Caco-2 (cell line): ENCODE measurements at regions not wholly inside any gene's neighbourhood (a gene's known extent, or its start where the extent isn't known, plus 50 kb on each side); places are given as distances from the start of the nearest gene placed in this dataset.

Source experiments
- BruUV-seq: library from RNA; stranded (reverse); fragments of 400-500 nt; replicated peaks from 2 replicates; lab custom pipeline; 2021; lab: Mats Ljungman, UMichigan
- CTCF ChIA-PET: fragments of 300-600 bp; sonication (Branson Sonifier 250); formaldehyde crosslinking; loops from one replicate; lab custom pipeline; 2022; ENCODE audit warnings: antibody characterized with exemption; lab: Charles Lee
- POLR2A ChIA-PET: fragments of 300-600 bp; sonication (Branson Sonifier 250); formaldehyde crosslinking; loops from one replicate; lab custom pipeline; 2022; ENCODE audit warnings: antibody characterized with exemption; lab: Charles Lee
- DNase-seq, 2 experiments: peaks; one replicate each; pipeline versions ENCODE4 v3.0.0 to v3.0.0-alpha.2; 2020 to 2022
- H3K27me3 ChIP-seq: replicated peaks from 2 replicates; pipeline ENCODE4 v1.6.0; 2011; ENCODE audit warnings: low read length; ENCODE audit not compliant: control insufficient read depth, insufficient read depth
- H3K36me3 ChIP-seq: 2 replicates; pipeline ENCODE4 v1.5.1; 2011; ENCODE audit warnings: low read length; ENCODE audit not compliant: control insufficient read depth, insufficient read depth
- H3K4me1 ChIP-seq: fragments of 250-450 bp; sonication (Bioruptor Pico); 2 replicates; pipeline ENCODE4 v1.5.1; 2020; ENCODE audit warnings: mild to moderate bottlenecking
- H3K4me3 ChIP-seq: 2 replicates; pipeline ENCODE4 v1.5.1; 2011; ENCODE audit warnings: low read depth, mild to moderate bottlenecking, control low read depth, low read length
- H3K9me3 ChIP-seq: fragments of 250-450 bp; sonication (Bioruptor Pico); 2 replicates; pipeline ENCODE4 v1.5.1; 2020; ENCODE audit warnings: mild to moderate bottlenecking, moderate library complexity
- H3K27ac Mint-ChIP-seq: one replicate; pipeline ENCODE4 v1.8.0; 2022; ENCODE audit warnings: mixed read lengths; ENCODE audit not compliant: unreplicated experiment
- H3K27me3 Mint-ChIP-seq: one replicate; pipeline ENCODE4 v1.8.0; 2022; ENCODE audit warnings: mixed read lengths; ENCODE audit not compliant: insufficient read depth, unreplicated experiment
- H3K36me3 Mint-ChIP-seq: one replicate; pipeline ENCODE4 v1.8.0; 2022; ENCODE audit warnings: mild to moderate bottlenecking, mixed read lengths; ENCODE audit not compliant: insufficient read depth, unreplicated experiment
- H3K4me1 Mint-ChIP-seq: one replicate; pipeline ENCODE4 v1.8.0; 2022; ENCODE audit warnings: low read depth, mixed read lengths; ENCODE audit not compliant: unreplicated experiment
- H3K4me3 Mint-ChIP-seq: one replicate; pipeline ENCODE4 v1.8.0; 2022; ENCODE audit warnings: mild to moderate bottlenecking, moderate library complexity, mixed read lengths; ENCODE audit not compliant: unreplicated experiment
- H3K9me3 Mint-ChIP-seq: one replicate; pipeline ENCODE4 v1.8.0; 2022; ENCODE audit warnings: mixed read lengths; ENCODE audit not compliant: unreplicated experiment
- intact Hi-C: fragments of 100-400 bp; cut with micrococcal nuclease; formaldehyde crosslinking; loops from one replicate; pipeline ENCODE4 v1.10.0; 2022; ENCODE audit not compliant: unreplicated experiment
- TF ChIP-seq, protein P1 (sequence below), 2 experiments: fragments of 200-600 bp in 1 of 2; IDR thresholded peaks; 1 replicate in 1 of 2; 2 replicates in 1 of 2; pipeline versions ENCODE4 v1.5.1 to v1.8.0; 2011 to 2022; ENCODE audit warnings: antibody characterized with exemption in 1 of 2, control low read depth in 1 of 2, inconsistent platforms in 1 of 2, low read depth in 1 of 2, low read length in 1 of 2, mild to moderate bottlenecking in 1 of 2, moderate library complexity in 1 of 2; ENCODE audit not compliant: insufficient read depth in 1 of 2, severe bottlenecking in 1 of 2, unreplicated experiment in 1 of 2

GRCh38 chr14:51335531-51335930, 95.5 kb downstream of the TMX1 start:
- Histone ChIP-seq H3K36me3 (no peaks in the 10 kb centered on the region; the same call in 1 of the 2 replicates), H3K27me3 (no peaks in the 10 kb centered on the region), H3K4me1 (peaks cover 9% of the 10 kb centered on the region), H3K4me3 (no peak overlapping the region), H3K9me3 (no peaks in the 10 kb centered on the region)
- TF ChIP-seq, protein P1, sequence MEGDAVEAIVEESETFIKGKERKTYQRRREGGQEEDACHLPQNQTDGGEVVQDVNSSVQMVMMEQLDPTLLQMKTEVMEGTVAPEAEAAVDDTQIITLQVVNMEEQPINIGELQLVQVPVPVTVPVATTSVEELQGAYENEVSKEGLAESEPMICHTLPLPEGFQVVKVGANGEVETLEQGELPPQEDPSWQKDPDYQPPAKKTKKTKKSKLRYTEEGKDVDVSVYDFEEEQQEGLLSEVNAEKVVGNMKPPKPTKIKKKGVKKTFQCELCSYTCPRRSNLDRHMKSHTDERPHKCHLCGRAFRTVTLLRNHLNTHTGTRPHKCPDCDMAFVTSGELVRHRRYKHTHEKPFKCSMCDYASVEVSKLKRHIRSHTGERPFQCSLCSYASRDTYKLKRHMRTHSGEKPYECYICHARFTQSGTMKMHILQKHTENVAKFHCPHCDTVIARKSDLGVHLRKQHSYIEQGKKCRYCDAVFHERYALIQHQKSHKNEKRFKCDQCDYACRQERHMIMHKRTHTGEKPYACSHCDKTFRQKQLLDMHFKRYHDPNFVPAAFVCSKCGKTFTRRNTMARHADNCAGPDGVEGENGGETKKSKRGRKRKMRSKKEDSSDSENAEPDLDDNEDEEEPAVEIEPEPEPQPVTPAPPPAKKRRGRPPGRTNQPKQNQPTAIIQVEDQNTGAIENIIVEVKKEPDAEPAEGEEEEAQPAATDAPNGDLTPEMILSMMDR (IDR thresholded peaks at IDR 0.05; ENCODE audit: insufficient read depth in 1 of 2, low read depth in 1 of 2, low read length in 1 of 2, severe bottlenecking in 1 of 2, unreplicated experiment in 1 of 2) = no peak
- ChIA-PET POLR2A (no interaction called here), CTCF (no interaction called here)
- no TSS peak for BruUV-seq
- peaks cover 7% of the 10 kb centered on the region for H3K9me3 Mint-ChIP-seq
- H3K36me3 Mint-ChIP-seq = no peaks in the 10 kb centered on the region
- no peak overlapping the region for H3K4me3 Mint-ChIP-seq
- H3K27ac Mint-ChIP-seq = no peak overlapping the region
- DNase-seq = no peak
- no peaks in the 10 kb centered on the region for H3K27me3 Mint-ChIP-seq
- intact Hi-C loops = no loop called here
- H3K4me1 Mint-ChIP-seq = peaks cover 6% of the 10 kb centered on the region

- POLR2A ChIA-PET = no interaction called here
- CTCF ChIA-PET = no interaction called here
- Histone ChIP-seq H3K36me3 (no peaks in the 10 kb centered on the region; the same call in 1 of the 2 replicates), H3K4me3 (no peak overlapping the region), H3K27me3 (no peaks in the 10 kb centered on the region), H3K4me1 (peaks cover 7% of the 10 kb centered on the region), H3K9me3 (no peaks in the 10 kb centered on the region)
- Mint-ChIP-seq H3K4me3 (no peak overlapping the region), H3K4me1 (peaks cover 6% of the 10 kb centered on the region), H3K36me3 (no peaks in the 10 kb centered on the region), H3K9me3 (peaks cover 7% of the 10 kb centered on the region), H3K27ac (no peak overlapping the region), H3K27me3 (no peaks in the 10 kb centered on the region)
- no peak for DNase-seq
- intact Hi-C loops = no loop called here
- TF ChIP-seq, protein P1 (IDR thresholded peaks at IDR 0.05; ENCODE audit: insufficient read depth in 1 of 2, low read depth in 1 of 2, low read length in 1 of 2, severe bottlenecking in 1 of 2, unreplicated experiment in 1 of 2) = no peak
- BruUV-seq = no TSS peak
These were observed 96.1 kb downstream of the TMX1 start for GRCh38 chr14:51335961-51336723.

- peaks cover under 1% of the 10 kb centered on the region; the same call in 1 of the 2 replicates for H3K4me1 ChIP-seq
- no peak overlapping the region for H3K4me3 Mint-ChIP-seq
- POLR2A ChIA-PET = no interaction called here
- H3K27me3 ChIP-seq = no peaks in the 10 kb centered on the region
- H3K4me1 Mint-ChIP-seq = peaks cover 4% of the 10 kb centered on the region
- H3K4me3 ChIP-seq = no peak overlapping the region
- no TSS peak for BruUV-seq
- no peaks in the 10 kb centered on the region for H3K36me3 Mint-ChIP-seq
- intact Hi-C loops = no loop called here
- H3K27ac Mint-ChIP-seq = no peak overlapping the region
- no peaks in the 10 kb centered on the region for H3K27me3 Mint-ChIP-seq
- peaks cover 7% of the 10 kb centered on the region for H3K9me3 Mint-ChIP-seq
- CTCF ChIA-PET = no interaction called here
- no peaks in the 10 kb centered on the region for H3K9me3 ChIP-seq
- TF ChIP-seq, protein P1 (IDR thresholded peaks at IDR 0.05; ENCODE audit: insufficient read depth in 1 of 2, low read depth in 1 of 2, low read length in 1 of 2, severe bottlenecking in 1 of 2, unreplicated experiment in 1 of 2) = no peak
- DNase-seq = no peak
- no peaks in the 10 kb centered on the region for H3K36me3 ChIP-seq
These were observed 96.7 kb downstream of the TMX1 start for GRCh38 chr14:51336734-51337133.
